ENCODE measurements at regions not wholly inside any gene's neighbourhood (a gene's known extent, or its start where the extent isn't known, plus 50 kb on each side); places are given as distances from the start of the nearest gene placed in this dataset.

- TF ChIP-seq HMGA2 (CRISPR knock-in tag; IDR thresholded peaks at IDR 0.05) (no peak), MAX (CRISPR knock-in tag; IDR thresholded peaks at IDR 0.05) (no peak), JAZF1 (CRISPR knock-in tag; IDR thresholded peaks at IDR 0.05) (no peak), MLX (CRISPR knock-in tag; IDR thresholded peaks at IDR 0.05) (no peak), RORB (CRISPR knock-in tag; IDR thresholded peaks at IDR 0.05) (no peak), USF2 (CRISPR knock-in tag; IDR thresholded peaks at IDR 0.05) (no peak), ZNF219 (CRISPR knock-in tag; IDR thresholded peaks at IDR 0.05; ENCODE audit: borderline replicate concordance) (no peak), ETV6 (CRISPR knock-in tag; IDR thresholded peaks at IDR 0.05) (no peak), ATF2 (CRISPR knock-in tag; IDR thresholded peaks at IDR 0.05; ENCODE audit: borderline replicate concordance, low read depth) (no peak), ZNF317 (CRISPR knock-in tag; IDR thresholded peaks at IDR 0.05; ENCODE audit: borderline replicate concordance, low read depth) (no peak), ZNF532 (CRISPR knock-in tag; IDR thresholded peaks at IDR 0.05; ENCODE audit: borderline replicate concordance) (no peak), ERG (CRISPR knock-in tag; IDR thresholded peaks at IDR 0.05) (no peak), ZNF396 (CRISPR knock-in tag; IDR thresholded peaks at IDR 0.05; ENCODE audit: borderline replicate concordance) (no peak)
- Mint-ChIP-seq H3K27ac (0 out of 2 replicates have a peak overlapping the region, but pooled peaks have one; percentile 36), H3K4me1 (peaks cover 8% of the 10 kb centered on the region), H3K27me3 (ENCODE audit: low read depth) (no peaks in the 10 kb centered on the region), H3K4me3 (no peak overlapping the region), H3K36me3 (peaks cover 53% of the 10 kb centered on the region), H3K9me3 (peaks cover 55% of the 10 kb centered on the region)
- ChIA-PET CTCF (no interaction called here), POLR2A (no interaction called here)
- no peak for DNase-seq (ENCODE audit: low spot score)
- ATAC-seq, result peak; percentile 43
Observed at GRCh38 chr3:96169111-96169766, 645.2 kb upstream of the EPHA6 start.

GRCh38 chr3:96172917-96173316, 641.5 kb upstream of the EPHA6 start:
- Mint-ChIP-seq H3K36me3 (peaks cover 65% of the 10 kb centered on the region), H3K9me3 (peaks cover 74% of the 10 kb centered on the region), H3K4me1 (peaks cover 8% of the 10 kb centered on the region), H3K4me3 (no peak overlapping the region), H3K27me3 (ENCODE audit: low read depth) (no peaks in the 10 kb centered on the region), H3K27ac (no peak overlapping the region)
- ChIA-PET CTCF (no interaction called here), POLR2A (no interaction called here)
- ATAC-seq (no peak), DNase-seq (ENCODE audit: low spot score) (no peak)
- no peak for TF ChIP-seq ERG (CRISPR knock-in tag; IDR thresholded peaks at IDR 0.05)
- no peak for TF ChIP-seq ZNF512 (CRISPR knock-in tag; IDR thresholded peaks at IDR 0.05; ENCODE audit: borderline replicate concordance)
- TF ChIP-seq ZNF281 (CRISPR knock-in tag; IDR thresholded peaks at IDR 0.05), result no peak
- no peak for TF ChIP-seq RORB (CRISPR knock-in tag; IDR thresholded peaks at IDR 0.05)
- no peak for TF ChIP-seq SOX15 (CRISPR knock-in tag; IDR thresholded peaks at IDR 0.05)
- no peak for TF ChIP-seq TP53 (CRISPR knock-in tag; IDR thresholded peaks at IDR 0.05)

Measured in WTC11 (cell line).